Right hindlimb (tissue), 1 donor: ENCODE measurements at regions not wholly inside any gene's neighbourhood (a gene's known extent, or its start where the extent isn't known, plus 50 kb on each side); places are given as distances from the start of the nearest gene placed in this dataset.

Source experiments
- DNase-seq: peaks from one replicate; pipeline ENCODE4 v3.0.0-alpha.2; 2018

GRCh38 chr15:95901271-95901670 is 429.2 kb upstream of the NR2F2 start:
- no peak for DNase-seq

GRCh38 chr15:95902606-95903005 is 427.9 kb upstream of the NR2F2 start:
- no peak for DNase-seq

GRCh38 chr15:95903352-95903751 is 427.1 kb upstream of the NR2F2 start:
- no peak for DNase-seq

GRCh38 chr15:95910643-95911212 is 419.8 kb upstream of the NR2F2 start:
- DNase-seq: no peak

- DNase-seq: no peak
These were observed 418.8 kb upstream of the NR2F2 start for GRCh38 chr15:95911570-95912279.

- DNase-seq: no peak
These were observed 418.2 kb upstream of the NR2F2 start for GRCh38 chr15:95912280-95912625.

- DNase-seq: no peak
These were observed 417.8 kb upstream of the NR2F2 start for GRCh38 chr15:95912728-95913127.

GRCh38 chr15:95916568-95916967 is 413.9 kb upstream of the NR2F2 start:
- DNase-seq: no peak

- no peak for DNase-seq
These were observed 412.0 kb upstream of the NR2F2 start for GRCh38 chr15:95918525-95918924.

- DNase-seq: no peak
These were observed 411.0 kb upstream of the NR2F2 start for GRCh38 chr15:95919460-95919859.

- no peak for DNase-seq
These were observed 409.1 kb upstream of the NR2F2 start for GRCh38 chr15:95921404-95921803.

GRCh38 chr15:95922431-95922830 is 408.1 kb upstream of the NR2F2 start:
- DNase-seq: no peak

- DNase-seq: no peak
These were observed 406.7 kb upstream of the NR2F2 start for GRCh38 chr15:95923792-95924191.

GRCh38 chr15:95928822-95929221 is 401.7 kb upstream of the NR2F2 start:
- DNase-seq: no peak

GRCh38 chr15:95929232-95929846 is 401.2 kb upstream of the NR2F2 start:
- DNase-seq: no peak

GRCh38 chr15:95930659-95931375 is 399.7 kb upstream of the NR2F2 start:
- DNase-seq: peak; percentile 42

- no peak for DNase-seq
These were observed 398.9 kb upstream of the NR2F2 start for GRCh38 chr15:95931619-95932018.

GRCh38 chr15:95932141-95932540 is 398.4 kb upstream of the NR2F2 start:
- no peak for DNase-seq

- DNase-seq: no peak
These were observed 397.8 kb upstream of the NR2F2 start for GRCh38 chr15:95932676-95933075.

GRCh38 chr15:95935852-95936251 is 394.6 kb upstream of the NR2F2 start:
- no peak for DNase-seq

- no peak for DNase-seq
These were observed 393.4 kb upstream of the NR2F2 start for GRCh38 chr15:95937128-95937528.

- peak; percentile 20 for DNase-seq
These were observed 390.0 kb upstream of the NR2F2 start for GRCh38 chr15:95940431-95940985.

- no peak for DNase-seq
These were observed 386.3 kb upstream of the NR2F2 start for GRCh38 chr15:95944193-95944592.
